ENCODE measurements at regions not wholly inside any gene's neighbourhood (a gene's known extent, or its start where the extent isn't known, plus 50 kb on each side); places are given as distances from the start of the nearest gene placed in this dataset.

GRCh38 chr12:125530876-125531275 is 465.6 kb downstream of the AACS start:
- DNase-seq (ENCODE audit: low spot score): no peak
- Histone ChIP-seq H2BK120ac (ENCODE audit: low read depth, low read length) (no peak overlapping the region), H3K4ac (ENCODE audit: low read length) (no peak overlapping the region), H3K4me2 (ENCODE audit: insufficient read depth, low read length, poor library complexity, severe bottlenecking) (no peak overlapping the region), H3K18ac (ENCODE audit: low read length) (no peak overlapping the region), H2BK5ac (ENCODE audit: low read length) (no peak overlapping the region), H3K36me3 (replicated peaks in 1 of 2; ENCODE audit: control insufficient read depth in 2 of 2, insufficient read depth in 2 of 2, low read length in 2 of 2) (no peaks in the 10 kb centered on the region), H4K8ac (ENCODE audit: low read depth, low read length) (no peak overlapping the region), H3K9ac (ENCODE audit: low read depth, low read length, poor library complexity) (no peak overlapping the region), H2BK15ac (ENCODE audit: low read length) (no peak overlapping the region), H2BK12ac (ENCODE audit: low read length) (no peak overlapping the region), H3K79me1 (ENCODE audit: low read depth, low read length) (no peaks in the 10 kb centered on the region), H4K91ac (ENCODE audit: low read depth, low read length, poor library complexity) (no peak overlapping the region), H2AFZ (ENCODE audit: low read length) (no peak overlapping the region), H3K4me1 (ENCODE audit: control insufficient read depth in 2 of 2, insufficient read depth in 1 of 2, low read depth in 1 of 2, low read length in 2 of 2) (peaks cover 0 to 24% of the 10 kb centered on the region in 2 donors), H3K23ac (ENCODE audit: low read depth, low read length, poor library complexity) (no peak overlapping the region), H3K27ac (replicated peaks; ENCODE audit: low read length) (no peak overlapping the region), H3K14ac (ENCODE audit: low read length) (no peak overlapping the region), H3K4me3 (ENCODE audit: low read length in 2 of 2) (no peak overlapping the region), H3K9me3 (replicated peaks in 1 of 2; ENCODE audit: control insufficient read depth in 2 of 2, insufficient read depth in 1 of 2, low read depth in 1 of 2, low read length in 2 of 2) (no peaks in the 10 kb centered on the region), H3K27me3 (ENCODE audit: control insufficient read depth in 3 of 3, insufficient read depth in 3 of 3, low read depth in 1 of 3, low read length in 3 of 3) (no peaks in the 10 kb centered on the region), H2AK5ac (ENCODE audit: low read depth, low read length) (no peak overlapping the region)
- WGBS, 2 donors (ENCODE audit: extremely low coverage in 2 of 2, insufficient read length in 2 of 2, insufficient replicate concordance in 1 of 2): no CpG with 5 or more reads among the region's 5 CpGs

DNA sequence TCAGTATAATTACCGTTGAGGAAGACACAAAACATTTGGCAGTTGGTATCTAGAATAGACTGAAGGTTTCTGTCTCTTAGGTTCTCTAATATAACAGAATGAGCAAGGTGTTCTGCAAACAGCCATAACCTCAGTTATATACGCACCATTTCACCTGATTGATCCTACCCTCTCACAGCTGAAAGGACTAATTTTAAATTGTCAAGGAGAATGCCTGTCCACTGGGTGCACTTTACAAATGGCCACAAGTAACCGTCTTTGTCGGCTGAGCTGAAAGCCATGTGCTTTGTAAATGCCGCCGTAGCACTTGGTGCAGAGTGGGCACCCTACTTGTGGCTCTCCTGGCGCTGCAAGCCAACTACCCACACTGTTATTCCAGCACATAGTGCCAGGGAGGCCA is 466.3 kb downstream of the AACS start:
- Histone ChIP-seq H4K8ac (ENCODE audit: low read depth, low read length) (no peak overlapping the region), H2BK12ac (ENCODE audit: low read length) (no peak overlapping the region), H3K18ac (ENCODE audit: low read length) (peak overlapping the region; percentile 64), H3K27me3 (ENCODE audit: control insufficient read depth in 3 of 3, insufficient read depth in 3 of 3, low read depth in 1 of 3, low read length in 3 of 3) (no peaks in the 10 kb centered on the region), H3K9ac (ENCODE audit: low read depth, low read length, poor library complexity) (no peak overlapping the region), H3K14ac (ENCODE audit: low read length) (no peak overlapping the region), H3K4me3 (ENCODE audit: low read length in 2 of 2) (no peak overlapping the region), H3K23ac (ENCODE audit: low read depth, low read length, poor library complexity) (no peak overlapping the region), H4K91ac (ENCODE audit: low read depth, low read length, poor library complexity) (no peak overlapping the region), H3K4me1 (ENCODE audit: control insufficient read depth in 2 of 2, insufficient read depth in 1 of 2, low read depth in 1 of 2, low read length in 2 of 2) (peaks cover 0 to 26% of the 10 kb centered on the region in 2 donors), H2BK5ac (ENCODE audit: low read length) (no peak overlapping the region), H2BK120ac (ENCODE audit: low read depth, low read length) (no peak overlapping the region), H2AFZ (ENCODE audit: low read length) (no peak overlapping the region), H3K4ac (ENCODE audit: low read length) (no peak overlapping the region), H2AK5ac (ENCODE audit: low read depth, low read length) (no peak overlapping the region), H3K36me3 (replicated peaks in 1 of 2; ENCODE audit: control insufficient read depth in 2 of 2, insufficient read depth in 2 of 2, low read length in 2 of 2) (no peaks in the 10 kb centered on the region), H2BK15ac (ENCODE audit: low read length) (no peak overlapping the region), H3K4me2 (ENCODE audit: insufficient read depth, low read length, poor library complexity, severe bottlenecking) (no peak overlapping the region), H3K79me1 (ENCODE audit: low read depth, low read length) (no peaks in the 10 kb centered on the region), H3K9me3 (replicated peaks in 1 of 2; ENCODE audit: control insufficient read depth in 2 of 2, insufficient read depth in 1 of 2, low read depth in 1 of 2, low read length in 2 of 2) (no peaks in the 10 kb centered on the region), H3K27ac (replicated peaks; ENCODE audit: low read length) (no peak overlapping the region)
- WGBS, 2 donors (ENCODE audit: extremely low coverage in 2 of 2, insufficient read length in 2 of 2, insufficient replicate concordance in 1 of 2): no CpG with 5 or more reads among the region's 7 CpGs
- DNase-seq (ENCODE audit: low spot score): no peak

DNA sequence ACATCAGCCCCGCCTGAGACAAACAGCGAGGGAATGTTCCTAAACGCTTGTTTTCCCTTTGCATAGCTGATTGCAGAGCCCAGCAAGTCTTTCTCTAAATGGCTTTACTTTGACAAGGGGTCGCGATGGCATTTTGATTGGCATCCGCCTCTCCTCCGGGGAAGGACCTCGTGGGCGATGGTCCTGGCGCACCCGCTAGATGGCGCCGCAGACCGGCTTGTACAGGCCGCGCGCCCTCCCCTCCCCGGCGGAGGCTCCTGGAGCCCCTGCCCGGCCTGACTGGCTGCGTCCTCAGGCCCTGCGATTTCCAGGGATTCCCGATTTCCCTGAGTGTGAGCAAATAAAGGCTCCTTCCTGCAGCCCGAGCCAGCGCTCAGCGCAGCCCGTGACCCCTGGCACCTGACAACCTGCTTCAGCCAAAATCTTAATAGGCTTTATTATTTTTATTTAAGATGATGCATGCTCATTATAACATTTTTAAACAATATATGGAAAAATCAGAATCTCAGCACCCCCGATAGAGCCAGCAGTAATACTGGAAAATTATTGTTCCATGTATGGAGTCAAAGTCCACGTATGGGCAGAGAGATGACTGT is 468.3 kb downstream of the AACS start:
- peaks cover 0 to 16% of the 10 kb centered on the region in 2 donors for H3K4me1 ChIP-seq (ENCODE audit: control insufficient read depth in 2 of 2, insufficient read depth in 1 of 2, low read depth in 1 of 2, low read length in 2 of 2)
- DNase-seq (ENCODE audit: low spot score): peak; percentile 60
- H3K4me3 ChIP-seq (ENCODE audit: low read length in 2 of 2): no peak overlapping the region
- no peak overlapping the region for H4K8ac ChIP-seq (ENCODE audit: low read depth, low read length)
- no peak overlapping the region for H3K4me2 ChIP-seq (ENCODE audit: insufficient read depth, low read length, poor library complexity, severe bottlenecking)
- H3K18ac ChIP-seq (ENCODE audit: low read length): no peak overlapping the region
- H3K23ac ChIP-seq (ENCODE audit: low read depth, low read length, poor library complexity): no peak overlapping the region
- H2BK15ac ChIP-seq (ENCODE audit: low read length): no peak overlapping the region
- no peak overlapping the region for H2AK5ac ChIP-seq (ENCODE audit: low read depth, low read length)
- H3K9ac ChIP-seq (ENCODE audit: low read depth, low read length, poor library complexity): no peak overlapping the region
- no peaks in the 10 kb centered on the region for H3K36me3 ChIP-seq (replicated peaks in 1 of 2; ENCODE audit: control insufficient read depth in 2 of 2, insufficient read depth in 2 of 2, low read length in 2 of 2)
- no peak overlapping the region for H2BK12ac ChIP-seq (ENCODE audit: low read length)
- H3K27ac ChIP-seq (replicated peaks; ENCODE audit: low read length): no peak overlapping the region
- H3K79me1 ChIP-seq (ENCODE audit: low read depth, low read length): no peaks in the 10 kb centered on the region
- H3K14ac ChIP-seq (ENCODE audit: low read length): no peak overlapping the region
- H2BK120ac ChIP-seq (ENCODE audit: low read depth, low read length): no peak overlapping the region
- H3K4ac ChIP-seq (ENCODE audit: low read length): no peak overlapping the region
- no peak overlapping the region for H2BK5ac ChIP-seq (ENCODE audit: low read length)
- no peak overlapping the region for H4K91ac ChIP-seq (ENCODE audit: low read depth, low read length, poor library complexity)
- WGBS, 2 donors (ENCODE audit: extremely low coverage in 2 of 2, insufficient read length in 2 of 2, insufficient replicate concordance in 1 of 2): no CpG with 5 or more reads among the region's 29 CpGs
- no peak overlapping the region for H2AFZ ChIP-seq (ENCODE audit: low read length)
- H3K9me3 ChIP-seq (replicated peaks in 1 of 2; ENCODE audit: control insufficient read depth in 2 of 2, insufficient read depth in 1 of 2, low read depth in 1 of 2, low read length in 2 of 2): no peaks in the 10 kb centered on the region
- no peaks in the 10 kb centered on the region for H3K27me3 ChIP-seq (ENCODE audit: control insufficient read depth in 3 of 3, insufficient read depth in 3 of 3, low read depth in 1 of 3, low read length in 3 of 3)

DNA sequence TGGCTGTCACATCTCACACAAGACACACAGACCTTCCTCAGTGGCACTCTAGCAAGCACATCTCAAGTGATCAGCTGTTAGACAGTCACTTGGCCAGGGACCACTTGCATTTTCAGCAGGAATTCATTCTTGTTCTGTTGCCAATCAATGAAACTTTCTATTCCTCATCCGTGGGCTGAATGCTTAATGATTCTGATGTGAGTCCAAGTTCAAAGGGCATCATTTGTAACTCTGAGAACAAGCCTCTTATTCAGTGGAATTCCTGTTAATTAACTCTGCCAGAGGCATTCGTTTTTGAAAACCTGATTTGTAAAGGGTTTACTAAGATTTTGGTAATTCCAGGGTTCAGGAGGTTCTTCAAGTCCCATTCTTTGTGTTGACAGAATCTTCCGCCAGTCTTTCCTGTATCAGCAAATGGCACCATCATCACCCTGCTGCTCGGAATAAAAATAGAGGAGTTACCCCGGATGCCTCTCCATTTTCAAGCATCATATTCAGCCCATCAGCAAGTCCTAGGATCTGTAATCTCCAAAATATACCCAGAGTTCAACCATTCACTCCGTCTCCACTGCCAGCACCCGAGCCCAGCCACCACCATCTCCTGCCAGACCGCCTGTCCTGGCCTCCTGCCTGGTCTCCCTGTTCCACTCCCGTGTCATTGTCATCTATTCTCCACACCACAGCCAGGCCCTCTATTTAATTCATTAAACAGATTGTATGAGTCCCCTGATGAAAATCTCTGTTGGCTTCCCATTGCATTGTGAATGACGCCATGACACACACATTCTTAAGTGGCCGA is 473.4 kb downstream of the AACS start:
- DNase-seq (ENCODE audit: low spot score): no peak
- Histone ChIP-seq H2BK15ac (ENCODE audit: low read length) (no peak overlapping the region), H3K79me1 (ENCODE audit: low read depth, low read length) (no peaks in the 10 kb centered on the region), H2AFZ (ENCODE audit: low read length) (no peak overlapping the region), H4K91ac (ENCODE audit: low read depth, low read length, poor library complexity) (no peak overlapping the region), H2BK12ac (ENCODE audit: low read length) (no peak overlapping the region), H3K4ac (ENCODE audit: low read length) (no peak overlapping the region), H3K27ac (replicated peaks; ENCODE audit: low read length) (no peak overlapping the region), H3K18ac (ENCODE audit: low read length) (no peak overlapping the region), H4K8ac (ENCODE audit: low read depth, low read length) (no peak overlapping the region), H3K4me3 (ENCODE audit: low read length in 2 of 2) (no peak overlapping the region), H3K27me3 (ENCODE audit: control insufficient read depth in 3 of 3, insufficient read depth in 3 of 3, low read depth in 1 of 3, low read length in 3 of 3) (no peaks in the 10 kb centered on the region), H2BK5ac (ENCODE audit: low read length) (no peak overlapping the region), H3K9ac (ENCODE audit: low read depth, low read length, poor library complexity) (no peak overlapping the region), H3K9me3 (replicated peaks in 1 of 2; ENCODE audit: control insufficient read depth in 2 of 2, insufficient read depth in 1 of 2, low read depth in 1 of 2, low read length in 2 of 2) (no peaks in the 10 kb centered on the region), H3K4me2 (ENCODE audit: insufficient read depth, low read length, poor library complexity, severe bottlenecking) (no peak overlapping the region), H2BK120ac (ENCODE audit: low read depth, low read length) (no peak overlapping the region), H3K23ac (ENCODE audit: low read depth, low read length, poor library complexity) (no peak overlapping the region), H3K14ac (ENCODE audit: low read length) (no peak overlapping the region), H3K4me1 (ENCODE audit: control insufficient read depth in 2 of 2, insufficient read depth in 1 of 2, low read depth in 1 of 2, low read length in 2 of 2) (peaks cover 0 to 5% of the 10 kb centered on the region in 2 donors), H3K36me3 (replicated peaks in 1 of 2; ENCODE audit: control insufficient read depth in 2 of 2, insufficient read depth in 2 of 2, low read length in 2 of 2) (peaks cover 0 to 5% of the 10 kb centered on the region in 2 donors), H2AK5ac (ENCODE audit: low read depth, low read length) (no peak overlapping the region)
- WGBS, 2 donors (ENCODE audit: extremely low coverage in 2 of 2, insufficient read length in 2 of 2, insufficient replicate concordance in 1 of 2): no CpG with 5 or more reads among the region's 11 CpGs
